Central memory CD4-positive, alpha-beta T cell (primary cell): ENCODE measurements at regions not wholly inside any gene's neighbourhood (a gene's known extent, or its start where the extent isn't known, plus 50 kb on each side); places are given as distances from the start of the nearest gene placed in this dataset.

Experiments used
- DNase-seq: peaks from one replicate; pipeline ENCODE4 v3.0.0; 2022

DNA sequence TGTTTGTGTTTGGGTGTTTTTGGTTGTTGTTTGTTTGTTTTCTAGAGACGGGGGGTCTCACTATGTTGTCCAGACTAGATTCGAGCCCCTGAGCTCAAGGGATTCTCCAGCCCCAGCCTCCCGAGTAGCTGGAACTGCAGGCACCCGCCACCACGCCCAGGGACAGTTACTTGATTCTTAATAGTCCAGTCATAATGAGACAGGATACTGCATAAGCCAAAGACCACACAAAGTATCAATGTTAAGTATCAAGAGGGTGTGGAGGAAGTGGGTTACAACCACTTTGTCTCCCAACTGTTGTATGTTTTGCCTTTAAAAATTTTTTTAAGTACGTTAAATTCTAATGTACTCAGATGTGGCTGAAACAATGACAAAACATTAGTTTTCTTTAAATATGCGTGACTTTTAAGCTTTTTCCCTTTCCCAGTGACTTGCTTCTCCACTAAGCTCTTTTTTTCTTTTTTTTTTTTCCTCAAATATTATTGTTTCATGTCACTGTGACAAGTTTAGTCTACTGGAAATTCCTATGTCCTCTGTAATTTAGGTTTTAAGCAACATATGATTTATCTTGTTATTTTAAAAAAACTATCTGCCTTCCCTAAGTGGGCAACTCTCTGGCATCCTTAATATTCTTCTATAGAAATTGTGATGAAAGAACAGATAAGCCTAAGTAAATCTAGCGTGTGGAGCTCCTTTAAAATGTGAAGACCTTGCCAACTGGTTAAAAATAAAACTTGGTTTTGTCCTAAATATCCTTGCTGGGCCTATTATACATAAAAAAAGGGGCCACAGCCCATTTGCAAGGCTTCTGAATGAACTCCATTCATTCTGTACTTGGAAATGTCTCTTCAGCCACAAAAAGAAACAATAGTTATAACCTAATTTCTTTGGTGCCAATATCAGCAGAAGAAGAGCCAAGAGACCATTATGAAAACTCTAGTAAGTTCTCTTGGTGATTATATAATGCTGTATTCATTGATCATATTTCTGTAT lies 56.2 kb upstream of the DPH5 start:
- DNase-seq = peak; percentile 54

DNA sequence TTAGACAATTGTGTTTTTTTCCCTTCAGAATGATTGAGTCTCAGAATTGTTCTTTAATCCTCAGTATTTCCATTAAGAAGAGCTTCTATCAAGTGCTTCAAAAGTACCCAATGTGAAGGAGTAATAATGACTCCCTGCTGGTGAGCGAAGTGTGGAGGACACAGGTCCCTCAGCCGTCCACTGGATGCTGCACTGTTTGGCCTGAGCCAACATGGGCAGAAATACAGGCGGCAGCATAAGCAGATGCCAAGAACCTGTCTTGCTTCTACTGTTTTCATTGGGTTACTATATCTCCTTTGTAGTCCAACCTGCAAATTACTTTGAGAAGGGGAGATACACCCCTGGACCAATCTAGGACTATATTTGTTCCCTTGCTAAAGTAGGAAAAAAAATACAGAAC lies 55.3 kb upstream of the DPH5 start:
- DNase-seq = no peak

DNA sequence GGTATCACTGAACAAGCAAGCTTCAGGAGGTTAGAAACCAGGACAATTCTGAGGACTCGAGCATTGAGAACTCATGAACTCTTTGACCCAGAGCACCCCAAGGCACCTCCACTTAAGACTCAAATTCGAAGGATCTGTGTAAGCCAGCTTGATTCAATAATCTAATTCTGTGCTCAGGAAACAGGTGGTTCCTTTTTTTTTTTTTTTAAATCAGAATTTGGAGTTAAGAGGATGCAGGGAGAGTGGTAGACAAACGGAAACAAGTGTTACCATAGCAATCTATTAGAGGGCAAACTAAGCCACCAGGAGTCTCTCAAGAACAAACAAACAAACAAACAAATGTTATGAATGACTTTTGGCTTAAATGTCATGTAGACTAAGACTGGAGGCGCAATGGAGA lies 53.8 kb upstream of the DPH5 start:
- no peak for DNase-seq

DNA sequence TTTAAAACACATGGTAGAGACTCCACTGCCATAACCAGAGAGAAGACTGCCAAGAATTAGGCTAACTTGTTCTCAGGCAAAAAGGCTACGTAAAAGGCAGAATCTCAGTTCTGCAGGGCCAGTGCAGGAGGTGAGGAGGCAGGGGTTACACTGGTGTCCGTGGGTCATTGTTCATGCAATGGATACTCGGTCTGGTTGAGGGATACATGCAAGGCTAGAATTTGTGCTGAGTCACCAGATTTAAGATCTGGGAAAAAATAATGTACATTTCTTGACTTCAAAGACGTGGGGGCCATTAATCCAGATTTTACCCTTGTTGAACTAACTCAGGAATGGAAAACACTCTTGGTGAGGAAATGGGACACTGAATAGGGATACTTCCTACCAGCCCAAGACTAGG lies 52.3 kb upstream of the DPH5 start:
- DNase-seq = no peak

DNA sequence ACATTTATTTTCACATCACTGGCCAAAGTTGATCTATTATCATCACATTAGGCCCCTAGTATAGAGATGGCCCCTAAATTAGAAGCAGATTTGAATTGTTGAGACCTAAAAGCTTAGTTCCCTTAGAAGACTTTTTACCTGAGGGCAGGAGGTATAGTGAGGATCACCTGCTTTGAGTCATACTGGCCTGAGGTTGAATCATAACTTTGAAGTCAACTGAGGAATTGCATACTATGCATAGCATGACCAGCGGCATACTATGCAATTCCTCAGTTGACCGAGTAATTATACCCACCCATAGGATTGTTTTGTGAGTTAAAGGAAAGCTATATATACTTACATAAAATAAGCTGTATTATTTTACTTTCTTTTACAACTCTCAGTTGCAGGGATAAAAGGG lies 50.3 kb upstream of the DPH5 start:
- no peak for DNase-seq
